ENCODE measurements at regions not wholly inside any gene's neighbourhood (a gene's known extent, or its start where the extent isn't known, plus 50 kb on each side); places are given as distances from the start of the nearest gene placed in this dataset.
A peak's percentile ranks its signal among the peaks of the same experiment; 100 is the strongest.

- DNase-seq, result no peak
Measured at GRCh38 chr14:71296184-71296583, 388.9 kb downstream of the PCNX1 start.

- no peak for DNase-seq
Measured at GRCh38 chr14:71300566-71301330, 393.5 kb downstream of the PCNX1 start.

DNA sequence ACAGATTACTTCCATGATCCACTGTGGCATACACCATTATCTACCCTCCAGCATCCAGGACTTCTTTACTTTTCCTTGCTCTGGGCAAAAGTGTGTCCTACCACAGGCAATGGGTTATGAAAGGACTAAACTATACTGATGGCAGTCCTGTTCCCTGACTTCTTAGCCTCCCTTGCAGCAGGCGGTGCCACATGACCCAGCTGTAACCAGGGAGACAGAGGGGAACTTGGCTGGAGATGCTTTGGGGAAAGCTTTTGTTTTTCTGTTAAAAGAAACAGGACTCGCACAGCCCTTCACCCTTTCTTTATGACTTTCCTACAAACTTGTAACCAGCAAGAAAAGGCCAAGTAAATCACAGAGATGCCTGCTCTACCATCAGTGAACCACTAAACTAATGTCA is 394.4 kb downstream of the PCNX1 start:
- DNase-seq, result no peak

DNA sequence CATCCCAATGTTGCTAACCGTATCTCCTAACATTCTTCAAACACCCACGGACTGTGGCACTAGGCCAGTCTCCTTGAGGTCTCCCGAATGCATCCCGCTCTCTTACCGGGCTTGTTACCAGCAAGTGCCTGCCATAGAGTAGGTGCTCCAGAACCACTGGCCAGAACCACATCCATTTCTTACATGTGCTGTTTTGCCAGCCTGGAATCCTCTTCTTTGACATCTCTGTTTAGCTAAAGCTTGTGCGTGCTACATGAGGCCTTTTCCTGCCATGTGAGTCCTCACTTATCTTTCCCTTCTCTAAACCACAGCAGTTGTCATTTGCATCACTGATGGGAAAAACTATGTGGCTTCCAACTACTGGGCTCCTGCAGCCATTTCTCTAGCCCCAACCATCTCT is 397.4 kb downstream of the PCNX1 start:
- DNase-seq, result no peak

- DNase-seq, result no peak
Measured at GRCh38 chr14:71308671-71309070, 401.4 kb downstream of the PCNX1 start.

- DNase-seq, result no peak
Measured at GRCh38 chr14:71309756-71310155, 402.5 kb downstream of the PCNX1 start.

DNA sequence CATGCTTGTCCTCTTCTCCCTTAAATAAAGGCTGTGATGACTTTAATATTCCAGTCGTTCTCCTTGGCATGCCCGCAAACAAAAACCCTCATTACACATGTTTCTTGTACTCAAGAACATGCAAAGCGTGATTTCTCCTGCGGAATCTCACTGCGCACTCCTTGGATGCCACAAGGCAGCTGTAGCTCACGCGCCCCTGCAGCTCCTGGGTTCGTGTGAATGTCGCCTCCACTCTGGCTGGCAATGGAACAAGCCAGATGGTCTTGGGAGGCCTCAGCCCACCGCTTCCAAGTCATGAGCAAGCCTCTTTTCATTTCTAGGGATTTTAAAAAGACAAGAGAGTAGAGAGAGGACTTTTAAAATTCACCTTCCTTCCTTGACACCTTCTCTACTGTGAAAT is 403.8 kb downstream of the PCNX1 start:
- no peak for DNase-seq

GRCh38 chr14:71314717-71315116 is 407.5 kb downstream of the PCNX1 start:
- no peak for DNase-seq

- no peak for DNase-seq
Measured at GRCh38 chr14:71317385-71318096, 410.3 kb downstream of the PCNX1 start.

GRCh38 chr14:71318097-71318459 is 410.8 kb downstream of the PCNX1 start:
- DNase-seq, result no peak

DNA sequence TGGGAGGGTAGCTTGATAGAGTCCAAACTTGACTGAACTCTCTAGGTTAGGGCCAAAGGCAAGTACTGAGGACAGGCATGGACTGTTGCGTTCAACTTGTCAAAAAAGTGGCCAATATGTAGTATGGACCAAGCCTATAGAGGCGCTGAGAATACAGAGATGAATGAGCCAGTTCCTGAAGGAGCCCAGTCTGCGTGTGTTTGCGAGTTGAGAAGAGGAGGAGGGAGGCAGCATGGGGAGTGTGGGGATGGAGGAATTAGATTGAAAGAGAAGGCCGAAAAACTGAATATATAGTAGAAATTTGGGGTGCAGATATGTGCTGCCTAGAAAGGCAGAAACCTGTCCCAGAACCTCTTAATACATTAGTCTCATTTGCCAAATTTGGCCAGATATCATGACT is 412.4 kb downstream of the PCNX1 start:
- peak; percentile 48 for DNase-seq

GRCh38 chr14:71320107-71320733 is 413.0 kb downstream of the PCNX1 start, which contains the start of gene SIPA1L1:
TSS of gene SIPA1L1 (plus strand) at chr14:71320476.
- peak; percentile 99 for DNase-seq

DNA sequence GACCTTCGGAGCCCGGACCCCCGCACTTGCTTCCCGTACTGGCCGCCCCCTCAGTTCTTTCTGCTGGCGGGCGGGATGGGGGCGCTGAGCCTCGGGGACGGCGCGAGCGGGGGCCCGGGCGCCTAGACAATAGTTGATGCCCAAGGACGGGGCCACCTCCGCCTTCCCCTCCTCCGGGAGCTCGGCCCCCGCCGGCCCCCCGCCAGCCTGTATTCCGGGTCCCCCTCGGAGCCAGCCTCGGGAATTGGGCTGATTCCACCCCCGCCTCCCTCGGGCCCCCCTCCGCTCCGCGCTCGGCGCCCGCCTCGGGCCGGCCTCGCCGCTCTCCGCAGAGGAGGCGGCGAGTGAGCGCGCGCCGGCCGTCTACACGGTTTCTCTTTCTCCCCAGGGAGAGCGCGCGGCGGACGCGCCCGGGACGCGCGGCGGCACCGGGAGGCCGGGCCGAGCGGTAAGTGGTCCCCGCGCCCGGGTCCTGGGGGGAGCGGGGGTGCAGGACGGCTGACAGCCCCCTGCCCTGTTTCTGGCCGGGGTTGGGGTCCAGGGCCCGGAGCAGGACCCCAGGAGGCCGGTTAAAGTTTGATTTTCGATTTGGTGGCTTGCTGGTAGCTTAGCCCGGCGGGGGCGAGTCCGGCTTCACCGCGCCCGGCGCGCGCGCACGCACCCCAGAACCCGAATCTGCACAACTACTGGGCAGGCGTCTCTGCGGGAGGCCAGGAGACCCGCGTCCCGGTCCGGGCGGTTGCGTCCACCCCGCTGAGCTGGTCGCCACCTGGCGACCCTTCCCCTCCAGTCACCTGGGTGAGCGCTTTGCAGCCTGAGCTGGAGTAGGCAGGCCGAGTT is 413.7 kb downstream of the PCNX1 start:
- peak; percentile 54 for DNase-seq

DNA sequence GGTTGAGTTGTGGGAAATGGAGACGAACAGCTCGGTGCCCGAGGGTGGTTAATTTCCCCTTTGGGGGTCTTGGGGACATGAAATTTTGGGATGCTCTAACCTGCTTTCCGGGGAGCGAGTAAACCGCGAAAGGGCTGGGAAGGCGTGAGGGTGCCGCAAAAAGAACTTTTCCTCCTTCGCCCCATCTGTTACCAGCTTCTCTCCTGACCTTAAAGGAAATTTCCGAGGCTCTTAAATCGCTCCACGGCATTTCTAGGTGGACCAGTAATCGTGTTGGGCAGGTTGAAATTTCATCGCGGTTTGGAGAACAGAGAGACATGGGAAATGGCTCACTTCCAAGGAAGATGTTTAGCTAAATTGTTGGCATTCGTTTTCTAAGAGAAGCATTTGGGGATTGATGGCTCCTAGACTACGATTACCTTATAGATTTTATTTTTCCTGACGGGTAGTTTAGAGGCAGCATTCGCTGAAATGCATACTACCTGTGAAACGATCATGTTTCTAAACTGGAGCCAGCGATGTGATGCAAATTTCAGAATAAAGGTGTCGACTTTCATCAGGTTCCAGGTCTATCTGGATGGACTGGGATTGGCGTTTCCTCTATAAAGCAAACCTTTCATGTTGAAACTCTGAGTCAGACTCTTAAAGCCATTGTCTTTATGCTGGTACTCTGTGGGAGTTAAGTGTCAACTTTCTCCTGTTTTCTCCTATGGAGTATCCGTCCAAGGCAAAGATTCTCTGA is 414.5 kb downstream of the PCNX1 start:
- DNase-seq, result peak; percentile 77

- peak; percentile 25 for DNase-seq
Measured at GRCh38 chr14:71322655-71323250, 415.5 kb downstream of the PCNX1 start.

DNA sequence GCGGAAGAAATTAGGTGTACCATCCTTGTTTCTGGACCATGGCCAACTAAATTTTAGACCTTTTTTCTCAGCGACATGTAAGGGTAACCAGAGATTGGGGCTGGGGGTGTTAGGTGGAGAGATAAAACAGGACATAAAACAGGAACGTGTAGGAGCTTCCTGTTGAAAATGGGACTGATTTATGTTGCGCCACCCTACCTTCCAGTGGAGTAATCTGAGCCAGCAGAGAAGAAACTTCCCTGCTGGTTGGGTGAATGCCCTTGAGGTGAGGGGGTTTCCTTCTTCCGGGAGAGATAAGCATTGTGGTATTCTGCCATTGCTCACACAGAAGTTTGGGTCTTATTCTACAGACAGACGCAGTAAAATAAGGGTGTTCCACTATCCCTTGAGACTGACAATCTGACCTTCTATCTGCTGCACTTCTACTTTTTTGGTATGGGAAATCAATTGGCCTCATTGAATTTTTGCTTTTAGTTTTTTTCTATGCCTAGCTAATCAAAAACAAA is 417.6 kb downstream of the PCNX1 start:
- DNase-seq, result no peak

DNA sequence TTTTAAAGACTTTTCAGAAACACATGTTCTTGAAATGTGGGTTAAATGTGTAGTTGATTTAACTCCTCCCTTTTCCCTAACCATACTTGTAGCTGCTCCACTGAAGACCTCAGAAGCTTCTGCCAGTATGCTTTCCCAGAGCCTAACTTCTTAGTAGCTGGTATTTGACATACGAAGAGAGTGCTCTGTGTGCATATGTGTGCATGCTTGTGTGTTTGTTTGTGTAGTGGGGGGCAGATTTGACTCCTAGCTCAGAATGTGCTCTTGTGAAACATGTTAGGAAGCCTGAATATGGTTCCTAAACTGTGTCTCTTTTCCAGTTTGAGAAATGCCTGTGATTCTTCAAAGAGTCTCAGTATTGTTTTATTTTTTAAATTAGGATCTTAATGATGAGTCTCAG is 420.4 kb downstream of the PCNX1 start:
- no peak for DNase-seq

- DNase-seq, result no peak
Measured at GRCh38 chr14:71328183-71328582, 420.9 kb downstream of the PCNX1 start.

- no peak for DNase-seq
Measured at GRCh38 chr14:71328954-71329353, 421.7 kb downstream of the PCNX1 start.

DNA sequence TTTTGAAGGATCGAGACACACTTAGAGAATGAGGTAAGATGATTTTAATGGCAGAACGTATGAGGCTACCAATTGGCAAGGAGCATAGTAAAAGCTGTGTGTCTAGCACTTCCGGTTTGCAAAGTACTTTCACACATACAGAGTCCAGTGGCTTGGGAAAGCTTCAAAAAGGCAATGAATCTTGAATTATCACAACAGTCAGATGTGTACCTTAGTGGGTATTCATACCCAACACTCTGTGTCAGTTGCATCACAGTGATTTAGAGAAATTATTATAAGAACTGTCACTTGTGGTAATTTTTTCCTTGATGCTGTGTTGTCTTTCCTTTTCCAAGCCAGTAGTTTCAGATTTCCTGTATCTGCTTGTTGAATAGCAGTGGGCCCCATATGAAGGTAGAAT is 424.1 kb downstream of the PCNX1 start:
- no peak for DNase-seq

GRCh38 chr14:71332476-71332875 is 425.2 kb downstream of the PCNX1 start:
- no peak for DNase-seq

- DNase-seq, result no peak
Measured at GRCh38 chr14:71333705-71334104, 426.4 kb downstream of the PCNX1 start.
